Stimulated activated CD8-positive, alpha-beta memory T cell treated with anti-CD3 and anti-CD28 coated beads, Interleukin-12 subunit alpha, Interleukin-12 subunit beta, amount 100 ng/mL, for 4 hours (primary cell): ENCODE measurements at regions not wholly inside any gene's neighbourhood (a gene's known extent, or its start where the extent isn't known, plus 50 kb on each side); places are given as distances from the start of the nearest gene placed in this dataset.

ENCODE experiments used
- DNase-seq: peaks from one replicate; pipeline ENCODE4 v3.0.0-alpha.2; 2020; ENCODE audit warnings: low read depth

GRCh38 chr2:240362826-240363745 lies 72.4 kb upstream of the GPC1 start:
- no peak for DNase-seq

GRCh38 chr2:240363746-240364581 lies 71.5 kb upstream of the GPC1 start:
- DNase-seq: no peak

- DNase-seq: no peak
These were observed 70.9 kb upstream of the GPC1 start for GRCh38 chr2:240364582-240364960.

GRCh38 chr2:240364961-240365775 lies 70.3 kb upstream of the GPC1 start:
- no peak for DNase-seq

GRCh38 chr2:240365971-240366471 lies 69.4 kb upstream of the GPC1 start:
- DNase-seq: no peak

GRCh38 chr2:240366901-240367300 lies 68.6 kb upstream of the GPC1 start:
- DNase-seq: no peak

GRCh38 chr2:240367721-240368120 lies 67.7 kb upstream of the GPC1 start:
- no peak for DNase-seq

GRCh38 chr2:240368781-240369331 lies 66.6 kb upstream of the GPC1 start:
- DNase-seq: no peak

- DNase-seq: no peak
These were observed 66.1 kb upstream of the GPC1 start for GRCh38 chr2:240369335-240369734.

- no peak for DNase-seq
These were observed 65.5 kb upstream of the GPC1 start for GRCh38 chr2:240369801-240370585.

GRCh38 chr2:240371129-240372000 lies 64.1 kb upstream of the GPC1 start:
- no peak for DNase-seq

- no peak for DNase-seq
These were observed 63.4 kb upstream of the GPC1 start for GRCh38 chr2:240372101-240372500.

GRCh38 chr2:240373289-240373885 lies 62.1 kb upstream of the GPC1 start:
- no peak for DNase-seq

- no peak for DNase-seq
These were observed 61.2 kb upstream of the GPC1 start for GRCh38 chr2:240374085-240374907.

GRCh38 chr2:240375024-240375645 lies 60.3 kb upstream of the GPC1 start:
- no peak for DNase-seq

- no peak for DNase-seq
These were observed 58.7 kb upstream of the GPC1 start for GRCh38 chr2:240376739-240377138.

- DNase-seq: no peak
These were observed 58.1 kb upstream of the GPC1 start for GRCh38 chr2:240377366-240377765.

- DNase-seq: no peak
These were observed 56.3 kb upstream of the GPC1 start for GRCh38 chr2:240379089-240379636.
